ENCODE measurements at regions not wholly inside any gene's neighbourhood (a gene's known extent, or its start where the extent isn't known, plus 50 kb on each side); places are given as distances from the start of the nearest gene placed in this dataset.

- intact Hi-C loops (cut with DNase I): no loop called here
These were observed 429.1 kb upstream of the FRG1 start for GRCh38 chr4:189511581-189511980.

GRCh38 chr4:189513421-189513820, 427.3 kb upstream of the FRG1 start:
- Histone ChIP-seq H3K27me3 (no peaks in the 10 kb centered on the region), H3K4me3 (no peak overlapping the region), H3K9me3 (no peaks in the 10 kb centered on the region), H3K4me1 (no peaks in the 10 kb centered on the region), H3K27ac (no peak overlapping the region), H3K36me3 (no peaks in the 10 kb centered on the region)
- intact Hi-C loops (cut with DNase I): no loop called here
- no peak for DNase-seq (ENCODE audit: extremely low spot score in 2 of 2)
- no peak for TF ChIP-seq POLR2A (IDR thresholded peaks at IDR 0.05)
- TF ChIP-seq CTCF (IDR thresholded peaks at IDR 0.05): no peak
- no peak for TF ChIP-seq POLR2AphosphoS5 (IDR thresholded peaks at IDR 0.05; ENCODE audit: insufficient read depth in 1 of 2, low read depth in 1 of 2)

More at GRCh38 chr4:189511581-189511980, 429.1 kb upstream of the FRG1 start:
- no peaks in the 10 kb centered on the region for H3K27me3 ChIP-seq
- no peak overlapping the region for H3K27ac ChIP-seq
- no peaks in the 10 kb centered on the region for H3K36me3 ChIP-seq
- H3K4me1 ChIP-seq: no peaks in the 10 kb centered on the region
- H3K9me3 ChIP-seq: no peaks in the 10 kb centered on the region
- no peak overlapping the region for H3K4me3 ChIP-seq
- TF ChIP-seq CTCF (IDR thresholded peaks at IDR 0.05) (no peak), POLR2AphosphoS5 (IDR thresholded peaks at IDR 0.05; ENCODE audit: insufficient read depth in 1 of 2, low read depth in 1 of 2) (no peak), POLR2A (IDR thresholded peaks at IDR 0.05) (no peak)
- DNase-seq (ENCODE audit: extremely low spot score in 2 of 2): no peak

- intact Hi-C loops (cut with DNase I): no loop called here
- Histone ChIP-seq H3K4me1 (no peaks in the 10 kb centered on the region), H3K27me3 (no peaks in the 10 kb centered on the region), H3K4me3 (no peak overlapping the region), H3K36me3 (no peaks in the 10 kb centered on the region), H3K9me3 (no peaks in the 10 kb centered on the region), H3K27ac (no peak overlapping the region)
- TF ChIP-seq CTCF (IDR thresholded peaks at IDR 0.05) (no peak), POLR2AphosphoS5 (IDR thresholded peaks at IDR 0.05; ENCODE audit: insufficient read depth in 1 of 2, low read depth in 1 of 2) (no peak), POLR2A (IDR thresholded peaks at IDR 0.05) (no peak)
- DNase-seq (ENCODE audit: extremely low spot score in 2 of 2): no peak
These were observed 426.5 kb upstream of the FRG1 start for GRCh38 chr4:189514209-189514608.

GRCh38 chr4:189516902-189517301, 423.8 kb upstream of the FRG1 start:
- Histone ChIP-seq H3K4me3 (no peak overlapping the region), H3K27me3 (no peaks in the 10 kb centered on the region)
- TF ChIP-seq CTCF (IDR thresholded peaks at IDR 0.05): no peak
- TF ChIP-seq POLR2AphosphoS5 (IDR thresholded peaks at IDR 0.05; ENCODE audit: insufficient read depth in 1 of 2, low read depth in 1 of 2): no peak
- no peak for TF ChIP-seq POLR2A (IDR thresholded peaks at IDR 0.05)

GRCh38 chr4:189519186-189519585, 421.5 kb upstream of the FRG1 start:
- H3K4me3 ChIP-seq: no peak overlapping the region
- TF ChIP-seq CTCF (IDR thresholded peaks at IDR 0.05) (no peak), POLR2AphosphoS5 (IDR thresholded peaks at IDR 0.05; ENCODE audit: insufficient read depth in 1 of 2, low read depth in 1 of 2) (no peak), POLR2A (IDR thresholded peaks at IDR 0.05) (no peak)

More at GRCh38 chr4:189516902-189517301, 423.8 kb upstream of the FRG1 start:
- no peaks in the 10 kb centered on the region for H3K36me3 ChIP-seq
- DNase-seq (ENCODE audit: extremely low spot score in 2 of 2): no peak
- intact Hi-C loops (cut with DNase I): no loop called here
- no peak overlapping the region for H3K27ac ChIP-seq
- H3K9me3 ChIP-seq: no peaks in the 10 kb centered on the region
- H3K4me1 ChIP-seq: no peaks in the 10 kb centered on the region

More at GRCh38 chr4:189519186-189519585, 421.5 kb upstream of the FRG1 start:
- Histone ChIP-seq H3K9me3 (no peaks in the 10 kb centered on the region), H3K27ac (no peak overlapping the region), H3K27me3 (no peaks in the 10 kb centered on the region), H3K4me1 (no peaks in the 10 kb centered on the region), H3K36me3 (no peaks in the 10 kb centered on the region)
- intact Hi-C loops (cut with DNase I): no loop called here
- no peak for DNase-seq (ENCODE audit: extremely low spot score in 2 of 2)
